ENCODE measurements at regions not wholly inside any gene's neighbourhood (a gene's known extent, or its start where the extent isn't known, plus 50 kb on each side); places are given as distances from the start of the nearest gene placed in this dataset.
A peak's percentile ranks its signal among the peaks of the same experiment; 100 is the strongest.

- DNase-seq (ENCODE audit: low read depth): no peak
These were observed 245.2 kb downstream of the KLF6 start for GRCh38 chr10:3539696-3540383.

- peak; percentile 88 for DNase-seq (ENCODE audit: low read depth)
These were observed 246.1 kb downstream of the KLF6 start for GRCh38 chr10:3538656-3539531.

DNA sequence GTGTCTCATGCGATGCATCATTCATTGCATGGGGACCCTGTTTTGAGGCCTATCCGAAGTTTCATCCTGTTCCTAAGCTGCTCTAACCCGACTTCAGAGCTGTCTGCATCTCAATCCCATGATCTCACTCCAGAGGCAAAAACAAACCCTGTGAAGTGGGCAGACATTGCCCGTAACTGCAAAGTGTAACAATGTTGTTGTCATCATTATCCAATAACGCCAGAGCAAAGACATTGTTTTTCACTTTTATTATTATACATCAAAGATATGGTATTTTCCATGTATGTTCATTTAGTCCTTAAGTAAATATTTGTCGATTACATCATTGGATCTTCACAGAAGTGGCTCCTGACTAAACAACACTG lies 246.7 kb downstream of the KLF6 start:
- DNase-seq (ENCODE audit: low read depth): no peak

DNA sequence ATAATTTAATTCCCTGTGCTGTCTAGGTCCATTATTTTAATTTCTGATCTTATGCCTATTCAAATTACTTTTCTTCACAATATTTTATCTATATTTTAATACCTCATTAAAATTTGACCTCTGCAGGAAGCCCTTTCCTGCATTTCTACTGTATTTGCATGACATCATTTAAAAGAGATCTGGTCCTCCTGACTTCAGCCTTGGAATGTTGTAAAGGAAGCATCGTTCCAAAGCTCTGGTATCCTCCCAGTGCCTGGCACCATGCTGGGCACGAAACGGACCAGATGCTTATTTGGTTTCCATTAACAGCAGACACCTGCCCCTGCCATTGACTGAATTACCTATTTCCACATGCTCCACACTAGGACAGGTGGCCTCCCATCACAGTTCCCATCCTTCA lies 247.5 kb downstream of the KLF6 start:
- no peak for DNase-seq (ENCODE audit: low read depth)

DNA sequence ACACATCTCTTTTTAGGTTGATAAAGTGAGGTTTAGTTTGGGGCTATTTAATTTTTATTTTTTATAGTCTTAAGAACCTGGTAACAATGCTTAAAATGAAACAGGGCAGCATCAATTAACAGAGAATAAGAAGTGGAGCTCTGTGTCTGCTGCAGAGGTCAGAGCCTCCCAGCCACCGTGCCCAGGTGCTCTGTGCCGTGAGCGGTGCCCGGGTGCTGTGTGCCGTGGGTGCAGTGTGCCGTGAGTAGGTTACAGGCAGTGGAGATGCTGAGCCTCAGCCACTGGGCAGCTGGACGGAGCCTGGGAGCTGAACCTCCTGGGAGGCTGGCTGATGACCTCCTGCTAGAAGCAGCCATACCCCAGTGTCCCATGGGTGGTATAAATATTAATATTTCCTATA lies 250.0 kb downstream of the KLF6 start:
- DNase-seq (ENCODE audit: low read depth): no peak

- DNase-seq (ENCODE audit: low read depth): no peak
These were observed 250.6 kb downstream of the KLF6 start for GRCh38 chr10:3534433-3534832.

- DNase-seq (ENCODE audit: low read depth): no peak
These were observed 251.7 kb downstream of the KLF6 start for GRCh38 chr10:3533296-3533695.

DNA sequence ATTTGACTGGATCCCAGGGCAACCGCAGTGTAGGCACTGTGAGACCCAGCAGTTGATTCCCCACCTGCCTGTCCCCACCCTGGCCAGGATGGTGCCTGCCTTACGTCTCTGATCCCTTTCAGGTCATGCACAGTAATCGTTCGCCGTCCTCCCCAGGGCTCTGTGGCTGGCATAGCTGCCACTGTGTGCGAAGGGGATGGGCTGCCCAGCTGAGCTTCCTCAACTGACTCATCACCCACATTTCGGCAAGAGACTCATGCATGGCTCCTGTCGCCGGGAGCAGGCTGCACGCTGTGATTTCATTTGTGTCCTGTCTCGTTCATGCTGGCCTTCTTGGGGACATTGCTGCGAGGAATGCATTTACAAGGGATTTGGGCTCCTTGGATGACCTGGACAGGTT lies 252.4 kb downstream of the KLF6 start:
- DNase-seq (ENCODE audit: low read depth): no peak

DNA sequence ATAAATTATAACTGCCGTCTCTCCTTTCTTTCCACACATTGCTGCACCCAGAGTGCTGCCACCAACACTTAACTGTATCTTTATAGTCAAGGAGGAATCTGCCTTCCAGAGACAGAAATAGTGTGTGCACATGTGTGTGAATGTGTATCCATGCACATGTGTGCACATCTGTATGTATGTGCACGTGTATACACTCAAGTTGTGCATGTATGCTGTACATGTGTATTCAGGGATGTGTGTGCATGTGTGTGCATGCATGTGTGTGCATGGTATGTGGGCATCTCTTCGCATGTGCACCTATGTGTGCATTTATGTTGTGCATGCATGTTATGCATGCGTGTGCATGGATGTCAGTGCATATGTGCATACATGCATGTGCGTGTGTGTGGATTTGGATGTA lies 253.3 kb downstream of the KLF6 start:
- DNase-seq (ENCODE audit: low read depth): no peak

- DNase-seq (ENCODE audit: low read depth): no peak
These were observed 254.0 kb downstream of the KLF6 start for GRCh38 chr10:3530783-3531645.

GRCh38 chr10:3530346-3530745 lies 254.7 kb downstream of the KLF6 start:
- DNase-seq (ENCODE audit: low read depth): no peak

DNA sequence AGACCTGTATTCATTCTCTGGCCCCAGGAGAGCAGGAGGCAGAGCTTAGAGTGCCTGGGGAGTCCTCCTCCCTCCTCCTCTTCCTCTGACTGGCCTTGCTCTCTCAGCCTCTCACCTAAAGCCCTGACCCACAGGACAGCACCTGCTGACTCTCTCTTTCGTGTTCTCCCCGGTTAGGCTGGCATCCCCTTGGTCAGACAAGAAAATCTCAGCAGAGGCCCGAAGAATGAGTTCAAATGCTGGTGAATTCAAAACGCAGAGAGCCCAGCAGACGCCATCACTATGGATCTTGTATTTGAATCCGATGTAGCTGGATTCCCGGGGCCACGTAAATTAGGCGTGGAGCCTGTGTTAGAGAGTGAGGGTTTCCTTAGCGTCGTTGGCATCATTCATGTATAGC lies 255.3 kb downstream of the KLF6 start:
- no peak for DNase-seq (ENCODE audit: low read depth)

- no peak for DNase-seq (ENCODE audit: low read depth)
These were observed 256.1 kb downstream of the KLF6 start for GRCh38 chr10:3528823-3529403.

DNA sequence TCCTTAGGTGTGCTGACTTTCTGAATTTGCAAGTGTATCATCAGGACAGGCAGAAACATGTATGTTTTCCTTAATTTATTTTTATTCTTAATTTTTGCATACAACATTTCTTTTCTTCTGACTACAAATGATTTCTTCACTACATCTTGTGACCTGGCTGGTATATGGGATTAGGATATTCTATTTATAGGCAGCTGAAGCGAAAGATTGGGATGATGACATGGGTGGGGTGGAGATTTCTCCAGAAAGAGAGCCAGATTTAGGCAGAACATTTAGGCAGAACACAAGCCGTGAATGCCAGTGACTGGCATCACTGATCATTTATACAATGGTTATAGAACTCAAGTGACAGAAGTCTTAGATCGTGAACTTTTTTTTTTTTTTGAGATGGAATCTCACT lies 256.7 kb downstream of the KLF6 start:
- DNase-seq (ENCODE audit: low read depth): peak; percentile 16

GRCh38 chr10:3527869-3528268 lies 257.1 kb downstream of the KLF6 start:
- no peak for DNase-seq (ENCODE audit: low read depth)

- peak; percentile 77 for DNase-seq (ENCODE audit: low read depth)
These were observed 258.1 kb downstream of the KLF6 start for GRCh38 chr10:3526727-3527501.

GRCh38 chr10:3525832-3526449 lies 259.1 kb downstream of the KLF6 start:
- peak; percentile 94 for DNase-seq (ENCODE audit: low read depth)

- no peak for DNase-seq (ENCODE audit: low read depth)
These were observed 260.7 kb downstream of the KLF6 start for GRCh38 chr10:3524086-3524960.

DNA sequence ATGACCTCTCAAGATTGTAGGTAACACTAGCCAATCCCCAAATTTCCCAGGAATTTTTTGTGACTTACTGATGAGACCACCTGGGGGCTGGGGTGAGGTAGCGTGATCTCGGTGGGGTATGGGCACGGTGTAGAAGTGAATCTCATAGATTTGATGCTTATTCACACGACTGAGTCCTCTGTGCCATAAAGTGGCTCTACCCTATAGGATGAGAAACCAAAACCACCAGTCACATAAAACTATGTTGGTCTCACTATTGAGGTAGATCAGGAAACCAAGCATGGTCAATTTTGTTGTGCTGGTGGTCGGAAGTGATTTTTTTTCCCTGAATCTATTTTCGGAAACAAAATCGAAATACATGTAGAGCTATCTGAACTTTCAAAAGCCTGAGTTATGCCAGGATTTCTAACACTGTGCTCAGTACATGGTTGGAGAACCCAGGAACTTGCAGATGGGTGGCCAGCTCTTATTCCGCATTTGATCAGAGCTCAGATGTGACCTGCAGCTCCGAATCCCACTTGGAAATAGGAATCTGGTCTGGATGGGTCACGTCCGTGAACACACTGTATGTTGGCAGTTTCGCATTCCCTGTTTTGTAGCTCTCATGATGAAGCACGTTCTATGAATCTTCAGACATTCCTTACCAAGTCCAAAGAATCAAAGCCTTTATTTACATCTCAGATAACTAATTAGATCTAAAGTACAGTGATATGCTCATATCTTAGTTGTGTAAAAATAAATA lies 261.5 kb downstream of the KLF6 start:
- DNase-seq (ENCODE audit: low read depth): no peak
